Endothelial cell (in vitro differentiated cells): ENCODE measurements at regions not wholly inside any gene's neighbourhood (a gene's known extent, or its start where the extent isn't known, plus 50 kb on each side); places are given as distances from the start of the nearest gene placed in this dataset.

ENCODE experiments used
- DNase-seq: peaks from one replicate; pipeline ENCODE4 v3.0.0; 2021; ENCODE audit warnings: low spot score
- H3K27ac Mint-ChIP-seq: one replicate; pipeline ENCODE4 v1.8.0; 2021; ENCODE audit warnings: mixed read lengths, inconsistent platforms; ENCODE audit not compliant: unreplicated experiment
- H3K27me3 Mint-ChIP-seq: one replicate; pipeline ENCODE4 v1.8.0; 2021; ENCODE audit warnings: mild to moderate bottlenecking, moderate library complexity, mixed read lengths, inconsistent platforms; ENCODE audit not compliant: unreplicated experiment
- H3K36me3 Mint-ChIP-seq: one replicate; pipeline ENCODE4 v1.8.0; 2021; ENCODE audit warnings: mild to moderate bottlenecking, low read depth, mixed read lengths, inconsistent platforms; ENCODE audit not compliant: unreplicated experiment
- H3K4me1 Mint-ChIP-seq: one replicate; pipeline ENCODE4 v1.8.0; 2021; ENCODE audit warnings: mild to moderate bottlenecking, mixed read lengths, inconsistent platforms; ENCODE audit not compliant: unreplicated experiment
- H3K4me3 Mint-ChIP-seq: one replicate; pipeline ENCODE4 v1.8.0; 2021; ENCODE audit warnings: mild to moderate bottlenecking, mixed read lengths, inconsistent platforms; ENCODE audit not compliant: unreplicated experiment
- H3K9me3 Mint-ChIP-seq: one replicate; pipeline ENCODE4 v1.8.0; 2021; ENCODE audit warnings: mixed read lengths, inconsistent platforms; ENCODE audit not compliant: unreplicated experiment
- TF ChIP-seq, protein P1 (sequence below): fragments of 200-600 bp; sonication (generic); IDR thresholded peaks from one replicate; pipeline ENCODE4 v1.5.0; 2021; ENCODE audit warnings: antibody characterized with exemption; ENCODE audit not compliant: unreplicated experiment

- H3K9me3 Mint-ChIP-seq, result no peaks in the 10 kb centered on the region
- no peak for DNase-seq
- H3K27me3 Mint-ChIP-seq, result peaks cover 9% of the 10 kb centered on the region
- H3K36me3 Mint-ChIP-seq, result no peaks in the 10 kb centered on the region
- H3K27ac Mint-ChIP-seq, result no peak overlapping the region
- H3K4me3 Mint-ChIP-seq, result no peak overlapping the region
- no peaks in the 10 kb centered on the region for H3K4me1 Mint-ChIP-seq
- TF ChIP-seq, protein P1, sequence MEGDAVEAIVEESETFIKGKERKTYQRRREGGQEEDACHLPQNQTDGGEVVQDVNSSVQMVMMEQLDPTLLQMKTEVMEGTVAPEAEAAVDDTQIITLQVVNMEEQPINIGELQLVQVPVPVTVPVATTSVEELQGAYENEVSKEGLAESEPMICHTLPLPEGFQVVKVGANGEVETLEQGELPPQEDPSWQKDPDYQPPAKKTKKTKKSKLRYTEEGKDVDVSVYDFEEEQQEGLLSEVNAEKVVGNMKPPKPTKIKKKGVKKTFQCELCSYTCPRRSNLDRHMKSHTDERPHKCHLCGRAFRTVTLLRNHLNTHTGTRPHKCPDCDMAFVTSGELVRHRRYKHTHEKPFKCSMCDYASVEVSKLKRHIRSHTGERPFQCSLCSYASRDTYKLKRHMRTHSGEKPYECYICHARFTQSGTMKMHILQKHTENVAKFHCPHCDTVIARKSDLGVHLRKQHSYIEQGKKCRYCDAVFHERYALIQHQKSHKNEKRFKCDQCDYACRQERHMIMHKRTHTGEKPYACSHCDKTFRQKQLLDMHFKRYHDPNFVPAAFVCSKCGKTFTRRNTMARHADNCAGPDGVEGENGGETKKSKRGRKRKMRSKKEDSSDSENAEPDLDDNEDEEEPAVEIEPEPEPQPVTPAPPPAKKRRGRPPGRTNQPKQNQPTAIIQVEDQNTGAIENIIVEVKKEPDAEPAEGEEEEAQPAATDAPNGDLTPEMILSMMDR, result no peak
These were observed 60.4 kb downstream of the RHOB start for GRCh38 chr2:20507166-20507692.

GRCh38 chr2:20507711-20508110 lies 60.8 kb downstream of the RHOB start:
- H3K4me3 Mint-ChIP-seq, result no peak overlapping the region
- H3K27ac Mint-ChIP-seq, result no peak overlapping the region
- DNase-seq, result no peak
- H3K4me1 Mint-ChIP-seq, result no peaks in the 10 kb centered on the region
- H3K36me3 Mint-ChIP-seq, result no peaks in the 10 kb centered on the region
- TF ChIP-seq, protein P1, result no peak
- no peaks in the 10 kb centered on the region for H3K9me3 Mint-ChIP-seq
- H3K27me3 Mint-ChIP-seq, result peaks cover 9% of the 10 kb centered on the region

DNA sequence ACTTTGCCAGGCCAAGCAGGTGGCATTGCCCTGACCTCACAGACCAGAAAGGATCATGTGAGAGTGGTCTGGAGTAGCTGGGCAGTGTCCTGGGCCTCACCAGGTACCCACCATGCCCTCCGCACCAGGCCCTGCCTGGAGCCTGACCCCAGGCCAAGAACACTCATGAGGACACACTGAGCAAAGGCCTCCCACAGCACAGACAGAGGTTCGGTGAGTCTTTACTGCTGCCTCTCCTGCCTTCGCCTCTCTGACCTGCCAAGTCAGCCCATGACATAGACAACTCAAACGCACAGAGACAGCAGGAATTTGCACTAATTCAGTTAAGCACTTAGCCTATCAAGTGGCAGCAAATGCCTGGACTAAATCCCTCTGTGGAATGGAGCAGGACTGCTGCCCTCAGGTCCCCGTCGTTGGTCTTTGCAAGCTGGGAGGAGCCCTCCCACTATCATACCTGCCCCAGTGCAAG lies 62.5 kb downstream of the RHOB start:
- Mint-ChIP-seq H3K36me3 (peaks cover 3% of the 10 kb centered on the region), H3K27ac (no peak overlapping the region)

GRCh38 chr2:20509770-20510490 lies 63.1 kb downstream of the RHOB start:
- Mint-ChIP-seq H3K4me3 (no peak overlapping the region), H3K27ac (no peak overlapping the region), H3K4me1 (peaks cover 3% of the 10 kb centered on the region), H3K9me3 (no peaks in the 10 kb centered on the region), H3K27me3 (peaks cover 12% of the 10 kb centered on the region), H3K36me3 (peaks cover 3% of the 10 kb centered on the region)
- TF ChIP-seq, protein P1, result no peak
- DNase-seq, result no peak

More for the DNA sequence above, 62.5 kb downstream of the RHOB start:
- Mint-ChIP-seq H3K4me3 (no peak overlapping the region), H3K27me3 (peaks cover 11% of the 10 kb centered on the region), H3K4me1 (peaks cover 3% of the 10 kb centered on the region), H3K9me3 (no peaks in the 10 kb centered on the region)
- no peak for DNase-seq
- TF ChIP-seq, protein P1, result no peak

DNA sequence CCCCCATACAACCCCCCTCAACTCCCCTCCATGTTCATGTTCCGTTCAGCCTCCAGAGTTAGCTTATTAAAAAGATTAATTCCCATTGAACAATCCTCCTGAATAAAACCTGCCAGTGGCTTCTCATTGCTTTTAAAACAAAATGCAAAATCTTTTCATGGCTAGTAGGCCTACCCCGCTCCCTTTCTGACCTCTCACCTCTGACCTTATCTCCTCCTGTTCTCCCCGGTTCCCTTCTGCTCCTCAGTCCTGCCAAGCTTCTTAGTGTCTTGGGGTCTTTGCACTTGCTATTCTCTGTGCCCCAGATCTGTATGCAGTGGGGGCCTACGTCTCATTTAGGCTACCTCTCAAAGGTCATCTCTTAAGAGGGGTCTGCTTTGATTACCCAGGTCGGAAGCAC lies 64.3 kb downstream of the RHOB start:
- peaks cover 11% of the 10 kb centered on the region for H3K27me3 Mint-ChIP-seq
- no peak overlapping the region for H3K27ac Mint-ChIP-seq
- H3K36me3 Mint-ChIP-seq, result peaks cover 3% of the 10 kb centered on the region
- H3K4me1 Mint-ChIP-seq, result peaks cover 5% of the 10 kb centered on the region
- H3K4me3 Mint-ChIP-seq, result no peak overlapping the region
- no peaks in the 10 kb centered on the region for H3K9me3 Mint-ChIP-seq
- TF ChIP-seq, protein P1, result no peak
- no peak for DNase-seq
